Astrocyte (in vitro differentiated cells and primary cell): ENCODE measurements at regions not wholly inside any gene's neighbourhood (a gene's known extent, or its start where the extent isn't known, plus 50 kb on each side); places are given as distances from the start of the nearest gene placed in this dataset.

Experiments used
- DNase-seq: peaks from one replicate; pipeline ENCODE4 v3.0.0-alpha.2; 2010; ENCODE audit warnings: low read depth
- FAIRE-seq: peaks from 2 replicates; lab custom pipeline; 2011; peaks lifted over from hg19 to GRCh38; lab: Jason Lieb, UNC
- H2AFZ ChIP-seq: 2 replicates; pipeline ENCODE4 v1.6.0; 2012; ENCODE audit warnings: low read depth, low read length, inconsistent platforms
- H3K27ac ChIP-seq: 2 replicates; pipeline ENCODE4 v1.5.1; 2011; ENCODE audit warnings: low read depth, low read length, inconsistent platforms
- H3K27me3 ChIP-seq: 2 replicates; pipeline ENCODE4 v1.6.0; 2011; ENCODE audit warnings: low read length, inconsistent platforms; ENCODE audit not compliant: insufficient read depth
- H3K36me3 ChIP-seq: 2 replicates; pipeline ENCODE4 v1.5.1; 2011; ENCODE audit warnings: low read length, inconsistent platforms; ENCODE audit not compliant: insufficient read depth
- H3K4me1 ChIP-seq: 2 replicates; pipeline ENCODE4 v1.5.1; 2011; ENCODE audit warnings: low read length, inconsistent platforms; ENCODE audit not compliant: insufficient read depth
- H3K4me2 ChIP-seq: 2 replicates; pipeline ENCODE4 v1.6.0; 2012; ENCODE audit warnings: low read length, inconsistent platforms
- H3K4me3 ChIP-seq: 2 replicates; pipeline ENCODE4 v1.5.1; 2011; ENCODE audit warnings: low read depth, mild to moderate bottlenecking, low read length, inconsistent platforms; ENCODE audit not compliant: insufficient read depth
- H3K79me2 ChIP-seq: 2 replicates; pipeline ENCODE4 v1.6.0; 2012; ENCODE audit warnings: mild to moderate bottlenecking, low read length, inconsistent platforms; ENCODE audit not compliant: insufficient read depth
- H3K9ac ChIP-seq: 2 replicates; pipeline ENCODE4 v1.6.0; 2012; ENCODE audit warnings: mild to moderate bottlenecking, low read length, inconsistent platforms
- H3K9me3 ChIP-seq: 2 replicates; pipeline ENCODE4 v1.5.1; 2012; ENCODE audit warnings: low read depth, mild to moderate bottlenecking, low read length, inconsistent platforms; ENCODE audit not compliant: insufficient read depth
- H4K20me1 ChIP-seq: 2 replicates; pipeline ENCODE4 v1.6.0; 2012; ENCODE audit warnings: low read length, inconsistent platforms; ENCODE audit not compliant: insufficient read depth
- H3K27ac Mint-ChIP-seq: one replicate; pipeline ENCODE4 v1.8.0; 2021; ENCODE audit warnings: mild to moderate bottlenecking, mixed read lengths; ENCODE audit not compliant: unreplicated experiment
- H3K27me3 Mint-ChIP-seq: one replicate; pipeline ENCODE4 v1.8.0; 2021; ENCODE audit warnings: low read depth, mixed read lengths; ENCODE audit not compliant: unreplicated experiment
- H3K36me3 Mint-ChIP-seq: one replicate; pipeline ENCODE4 v1.8.0; 2021; ENCODE audit warnings: low read depth, mixed read lengths; ENCODE audit not compliant: unreplicated experiment
- H3K4me1 Mint-ChIP-seq: one replicate; pipeline ENCODE4 v1.8.0; 2021; ENCODE audit warnings: low read depth, mixed read lengths; ENCODE audit not compliant: unreplicated experiment
- H3K4me3 Mint-ChIP-seq: one replicate; pipeline ENCODE4 v1.8.0; 2021; ENCODE audit warnings: mild to moderate bottlenecking, moderate library complexity, mixed read lengths; ENCODE audit not compliant: unreplicated experiment
- H3K9me3 Mint-ChIP-seq: one replicate; pipeline ENCODE4 v1.8.0; 2021; ENCODE audit warnings: mild to moderate bottlenecking, mixed read lengths; ENCODE audit not compliant: unreplicated experiment
- EZH2 ChIP-seq: IDR thresholded peaks from 2 replicates; pipeline ENCODE4 v1.6.1; 2012; ENCODE audit warnings: mild to moderate bottlenecking, low read length, inconsistent platforms; ENCODE audit not compliant: insufficient read depth
- TF ChIP-seq, protein P1 (sequence below): IDR thresholded peaks from 2 replicates; pipeline ENCODE4 v1.5.1; 2011; ENCODE audit warnings: low read depth, mild to moderate bottlenecking, inconsistent platforms, low read length, moderate library complexity; ENCODE audit not compliant: insufficient read depth

DNA sequence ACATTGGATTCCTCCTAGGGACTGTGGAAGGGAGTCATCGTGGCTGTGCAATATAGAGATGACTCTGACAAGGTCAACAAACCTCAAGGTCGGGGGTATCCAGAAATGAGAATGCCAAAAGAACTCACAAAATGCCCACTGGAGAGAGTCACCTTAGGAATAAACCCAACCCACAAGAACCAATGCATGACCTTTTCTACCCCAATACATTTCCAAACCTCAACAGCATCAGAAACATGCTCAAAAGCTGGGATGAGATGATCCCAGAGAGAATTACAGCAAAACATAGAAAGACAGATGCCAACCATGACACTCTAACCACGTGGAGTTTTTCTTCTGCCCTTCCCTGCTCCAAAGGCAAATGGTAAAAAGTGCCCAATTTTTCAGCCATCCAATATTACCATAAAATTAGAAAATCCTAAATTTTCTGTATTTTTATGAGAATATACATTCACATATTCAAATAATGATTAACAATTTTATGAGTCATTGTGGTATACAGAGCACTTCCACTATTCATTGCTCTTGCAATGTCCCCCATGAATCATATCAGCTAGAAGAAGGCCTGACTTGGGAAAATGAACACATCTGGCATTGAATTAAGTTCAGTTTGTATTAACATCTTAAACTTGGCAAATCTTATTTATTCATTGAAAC lies 88.2 kb upstream of the PALMD start:
- TF ChIP-seq, protein P1, sequence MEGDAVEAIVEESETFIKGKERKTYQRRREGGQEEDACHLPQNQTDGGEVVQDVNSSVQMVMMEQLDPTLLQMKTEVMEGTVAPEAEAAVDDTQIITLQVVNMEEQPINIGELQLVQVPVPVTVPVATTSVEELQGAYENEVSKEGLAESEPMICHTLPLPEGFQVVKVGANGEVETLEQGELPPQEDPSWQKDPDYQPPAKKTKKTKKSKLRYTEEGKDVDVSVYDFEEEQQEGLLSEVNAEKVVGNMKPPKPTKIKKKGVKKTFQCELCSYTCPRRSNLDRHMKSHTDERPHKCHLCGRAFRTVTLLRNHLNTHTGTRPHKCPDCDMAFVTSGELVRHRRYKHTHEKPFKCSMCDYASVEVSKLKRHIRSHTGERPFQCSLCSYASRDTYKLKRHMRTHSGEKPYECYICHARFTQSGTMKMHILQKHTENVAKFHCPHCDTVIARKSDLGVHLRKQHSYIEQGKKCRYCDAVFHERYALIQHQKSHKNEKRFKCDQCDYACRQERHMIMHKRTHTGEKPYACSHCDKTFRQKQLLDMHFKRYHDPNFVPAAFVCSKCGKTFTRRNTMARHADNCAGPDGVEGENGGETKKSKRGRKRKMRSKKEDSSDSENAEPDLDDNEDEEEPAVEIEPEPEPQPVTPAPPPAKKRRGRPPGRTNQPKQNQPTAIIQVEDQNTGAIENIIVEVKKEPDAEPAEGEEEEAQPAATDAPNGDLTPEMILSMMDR, result no peak
- TF ChIP-seq EZH2, result no peak
- H2AFZ ChIP-seq, result no peak overlapping the region
- peak; percentile 29 for FAIRE-seq
- DNase-seq, result peak; percentile 86
- H3K9me3 Mint-ChIP-seq, result peaks cover 3% of the 10 kb centered on the region
- no peaks in the 10 kb centered on the region for H3K36me3 ChIP-seq
- peak overlapping the region; percentile 53 for H3K4me2 ChIP-seq
- H3K4me3 ChIP-seq, result no peak overlapping the region
- no peaks in the 10 kb centered on the region for H3K79me2 ChIP-seq
- peak overlapping the region; percentile 75 for H3K27ac ChIP-seq
- H4K20me1 ChIP-seq, result no peaks in the 10 kb centered on the region
- no peaks in the 10 kb centered on the region for H3K27me3 Mint-ChIP-seq
- no peak overlapping the region for H3K9ac ChIP-seq
- no peaks in the 10 kb centered on the region for H3K36me3 Mint-ChIP-seq
- no peaks in the 10 kb centered on the region for H3K27me3 ChIP-seq
- H3K4me1 Mint-ChIP-seq, result peaks cover 14% of the 10 kb centered on the region
- no peak overlapping the region for H3K4me3 Mint-ChIP-seq
- no peaks in the 10 kb centered on the region for H3K9me3 ChIP-seq
- H3K27ac Mint-ChIP-seq, result peak overlapping the region; percentile 5
- peaks cover 8% of the 10 kb centered on the region for H3K4me1 ChIP-seq

DNA sequence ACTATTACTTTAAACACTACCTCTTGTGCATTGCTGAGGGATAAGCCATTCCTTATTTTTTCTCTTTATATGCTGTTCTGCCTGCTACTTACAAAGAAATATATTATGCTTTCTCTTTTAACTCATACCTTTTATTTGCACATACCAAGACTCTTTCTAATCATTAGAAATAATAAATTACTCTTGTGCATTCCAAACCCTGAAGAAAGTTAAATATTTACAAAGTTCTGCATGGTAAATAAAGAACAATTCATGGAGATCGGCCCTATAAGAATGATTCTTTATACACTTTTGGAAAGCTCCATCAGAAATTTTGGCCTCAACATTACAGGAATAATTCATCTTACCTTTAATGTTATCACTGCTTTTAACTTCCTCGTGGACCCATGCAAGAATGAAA lies 86.7 kb upstream of the PALMD start:
- Histone ChIP-seq H4K20me1 (no peaks in the 10 kb centered on the region), H3K36me3 (no peaks in the 10 kb centered on the region), H3K9ac (no peak overlapping the region), H3K4me2 (no peak overlapping the region), H3K9me3 (no peaks in the 10 kb centered on the region), H3K27ac (no peak overlapping the region), H3K4me3 (no peak overlapping the region), H3K79me2 (no peaks in the 10 kb centered on the region), H3K27me3 (no peaks in the 10 kb centered on the region), H2AFZ (no peak overlapping the region), H3K4me1 (peaks cover 8% of the 10 kb centered on the region)
- TF ChIP-seq, protein P1, result no peak
- TF ChIP-seq EZH2, result no peak
- no peak overlapping the region for H3K4me3 Mint-ChIP-seq
- no peaks in the 10 kb centered on the region for H3K36me3 Mint-ChIP-seq
- DNase-seq (no peak), FAIRE-seq (no peak)
- peaks cover 14% of the 10 kb centered on the region for H3K4me1 Mint-ChIP-seq
- peaks cover 3% of the 10 kb centered on the region for H3K9me3 Mint-ChIP-seq
- no peaks in the 10 kb centered on the region for H3K27me3 Mint-ChIP-seq
- no peak overlapping the region for H3K27ac Mint-ChIP-seq
